GM19240 (cell line): ENCODE measurements at regions not wholly inside any gene's neighbourhood (a gene's known extent, or its start where the extent isn't known, plus 50 kb on each side); places are given as distances from the start of the nearest gene placed in this dataset.

Experiments
- DNase-seq: peaks from one replicate; pipeline ENCODE4 v3.0.0; 2011; ENCODE audit warnings: low spot score; ENCODE audit not compliant: insufficient read length

DNA sequence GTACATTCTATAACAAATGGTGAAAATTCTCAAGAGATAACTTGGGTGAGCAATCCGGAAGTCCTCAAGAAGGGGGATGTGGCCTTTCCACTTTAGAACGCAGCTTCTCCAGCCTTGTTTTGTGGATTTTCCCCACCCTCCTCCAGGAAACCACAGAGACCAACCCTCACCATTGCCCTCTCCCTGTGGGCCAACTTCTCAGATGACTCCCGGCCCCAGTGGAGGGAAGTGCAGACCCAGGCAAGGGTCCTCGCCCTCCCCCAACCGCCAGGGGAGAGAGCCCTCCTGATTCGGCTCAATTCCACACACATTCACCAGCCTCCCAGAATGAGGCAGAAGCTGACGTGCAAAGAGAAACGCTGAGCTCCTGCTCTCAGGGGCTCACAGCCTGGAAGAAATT lies 277.2 kb downstream of the EIPR1 start:
- no peak for DNase-seq

DNA sequence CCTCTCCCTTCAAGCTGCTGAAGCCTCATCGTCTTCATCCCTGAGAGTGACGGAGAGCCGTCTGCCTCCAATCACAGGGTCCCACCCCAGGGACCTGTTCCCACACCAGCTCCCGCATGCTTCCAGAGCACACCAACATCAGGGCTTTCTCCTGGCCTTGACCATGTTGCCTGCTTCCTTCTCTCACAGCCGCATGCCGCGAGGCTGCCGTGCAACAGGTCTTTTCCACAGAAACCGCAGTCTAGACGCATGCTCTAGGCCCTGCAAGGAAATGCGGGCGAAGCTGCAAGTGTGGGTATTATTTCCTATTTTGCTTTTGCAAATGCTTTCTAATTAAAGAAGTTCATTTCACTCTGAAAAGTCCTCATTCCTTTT lies 277.8 kb downstream of the EIPR1 start:
- DNase-seq, result no peak

DNA sequence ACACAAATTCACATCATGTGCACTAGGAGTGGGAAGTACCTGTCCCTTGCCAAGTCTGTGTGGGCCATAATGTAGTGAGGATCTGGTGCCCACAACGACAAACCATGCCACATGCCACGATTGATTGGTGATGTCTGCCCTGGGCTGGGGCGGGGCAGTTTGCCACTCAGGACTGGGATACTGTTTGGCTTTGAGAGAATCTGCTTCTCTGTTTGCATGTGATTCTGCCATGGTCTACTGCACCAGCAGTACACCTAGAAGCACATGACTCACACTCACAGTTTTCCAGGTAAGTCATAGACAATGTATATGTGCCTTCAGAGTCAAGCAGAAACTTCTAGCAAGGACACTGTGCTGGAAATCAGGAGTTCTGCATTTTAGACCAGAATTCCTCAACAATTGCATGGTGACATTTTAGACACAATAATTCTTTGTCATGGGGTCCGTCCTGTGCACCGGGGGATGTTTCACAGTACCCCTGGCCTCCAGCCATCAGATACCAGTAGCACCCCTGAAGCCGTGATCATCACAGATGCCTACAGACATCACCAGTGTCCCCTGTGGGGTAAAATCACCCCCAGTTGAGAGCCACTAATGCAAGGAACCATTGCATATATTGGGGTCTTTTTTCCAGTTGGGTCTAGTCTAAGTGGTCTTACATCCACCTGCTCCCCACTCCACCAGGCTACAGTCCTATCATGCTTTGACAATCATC lies 278.3 kb downstream of the EIPR1 start:
- DNase-seq, result no peak

DNA sequence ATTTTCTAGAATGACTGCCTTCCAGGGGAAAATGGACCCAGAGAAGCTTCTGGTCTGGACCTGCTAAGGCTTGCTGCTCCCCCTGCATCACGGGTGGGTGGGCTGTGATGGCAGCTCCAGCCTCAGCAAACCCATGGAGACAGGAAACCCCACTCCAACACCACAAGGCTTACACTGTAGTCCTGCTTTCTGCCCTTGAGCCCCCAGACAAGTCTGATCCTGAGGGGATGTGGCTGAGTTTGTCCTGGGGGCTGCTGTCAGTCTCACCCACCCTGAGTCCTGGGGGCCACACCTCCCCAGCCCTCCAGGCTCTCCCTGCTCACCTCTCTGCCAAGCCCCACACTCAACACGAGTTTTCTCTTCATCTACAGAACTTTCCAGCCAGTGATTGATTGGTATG lies 279.4 kb downstream of the EIPR1 start:
- no peak for DNase-seq

DNA sequence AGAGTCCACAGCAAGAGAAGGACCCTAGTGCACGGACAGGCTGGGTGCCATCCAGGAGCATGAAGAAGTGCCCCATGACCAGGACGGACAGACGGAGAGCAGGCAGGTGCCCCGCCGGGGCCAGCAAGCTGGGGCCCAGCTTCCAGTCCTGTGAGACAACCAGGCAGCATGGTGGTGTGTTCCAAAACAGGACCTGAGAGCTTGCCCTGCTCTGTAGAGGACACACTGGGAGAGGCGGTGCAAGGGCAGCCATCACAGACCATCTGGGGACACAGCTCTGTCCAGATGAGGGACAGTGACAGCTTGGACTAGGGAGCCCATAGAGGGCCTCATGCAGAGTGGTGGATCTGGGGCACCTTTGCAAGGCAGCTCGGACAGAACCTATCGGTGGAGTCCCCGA lies 279.8 kb downstream of the EIPR1 start:
- DNase-seq, result no peak

DNA sequence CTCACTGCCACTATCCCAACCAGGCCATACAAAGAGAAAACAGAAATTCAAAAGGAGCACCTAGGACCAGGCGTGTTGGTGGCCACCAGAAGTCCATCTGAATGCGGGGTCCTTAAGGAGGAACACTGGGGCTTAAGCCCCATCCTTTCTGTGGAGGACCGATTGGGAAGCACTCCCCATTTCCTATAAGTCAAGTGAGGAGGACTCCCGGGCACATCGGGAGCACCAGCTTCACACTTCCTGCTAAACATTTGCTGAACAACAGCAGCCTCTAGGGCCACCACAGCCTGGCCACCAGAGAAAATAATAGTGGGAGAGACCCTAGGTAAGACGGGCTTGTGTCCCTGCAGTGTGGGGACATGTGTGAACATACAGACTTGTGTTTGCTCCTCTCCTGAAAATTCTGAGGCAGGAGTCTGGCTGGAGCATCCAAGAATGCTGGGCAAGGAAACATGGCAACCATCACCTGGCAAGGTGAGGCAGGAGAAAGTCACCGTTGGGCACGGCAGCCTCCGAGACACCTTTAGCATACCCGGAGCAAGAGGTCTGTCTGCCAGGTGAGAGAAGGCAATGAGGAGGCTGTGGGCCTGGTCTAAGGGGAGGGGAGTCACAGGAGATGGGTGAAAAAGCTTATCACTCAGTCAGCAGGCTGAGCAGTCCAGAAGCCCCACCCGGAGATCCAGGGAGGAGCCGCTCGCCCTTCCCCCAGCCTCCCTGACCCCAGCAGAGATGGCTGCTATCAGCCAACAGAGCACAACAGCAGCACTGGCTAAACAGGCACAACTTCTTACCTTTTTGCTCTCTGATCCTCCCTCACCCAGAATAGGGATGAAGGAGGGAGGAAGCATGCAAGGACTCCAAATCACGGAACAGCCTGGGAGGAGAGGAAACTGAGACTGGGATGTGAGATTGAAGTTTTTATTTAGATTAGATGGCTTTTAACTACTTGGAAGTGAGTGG lies 282.3 kb downstream of the EIPR1 start:
- no peak for DNase-seq

DNA sequence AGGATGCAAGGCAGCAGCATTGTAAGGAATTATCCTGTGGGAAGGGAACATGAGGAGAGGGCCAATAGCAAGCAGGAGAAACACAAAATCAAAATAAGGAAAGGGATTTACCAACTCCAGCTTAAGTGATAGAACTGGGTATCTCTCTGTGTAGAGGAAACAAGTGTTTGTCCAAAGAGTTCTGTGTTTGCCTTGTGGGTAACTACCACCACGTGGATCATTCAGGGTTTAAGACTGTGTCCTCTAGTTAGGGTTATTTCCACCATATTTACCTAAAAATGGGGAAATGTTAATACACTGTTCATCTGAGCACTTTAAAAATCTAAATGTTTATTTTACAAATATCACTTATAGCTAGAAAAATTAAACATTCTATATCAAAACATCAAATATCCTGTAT lies 283.3 kb downstream of the EIPR1 start:
- no peak for DNase-seq

DNA sequence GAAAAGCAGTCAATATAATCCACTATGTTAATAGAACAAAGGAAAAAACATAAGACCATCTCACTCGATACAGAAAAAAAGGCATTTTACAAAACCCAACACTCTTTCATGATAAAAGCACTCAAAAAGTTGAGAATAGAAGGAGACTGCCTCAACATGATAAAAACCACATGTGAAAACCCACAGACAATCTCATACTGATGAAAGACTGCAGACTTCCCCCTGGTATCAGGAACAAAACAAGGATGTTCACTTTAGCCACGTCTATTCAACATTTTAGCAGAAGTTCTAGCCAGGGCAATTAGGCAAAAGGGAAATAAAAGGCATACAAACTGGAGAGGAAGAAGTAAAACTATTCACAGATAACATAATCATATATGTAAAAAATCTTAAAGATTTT lies 285.9 kb downstream of the EIPR1 start:
- DNase-seq, result no peak

DNA sequence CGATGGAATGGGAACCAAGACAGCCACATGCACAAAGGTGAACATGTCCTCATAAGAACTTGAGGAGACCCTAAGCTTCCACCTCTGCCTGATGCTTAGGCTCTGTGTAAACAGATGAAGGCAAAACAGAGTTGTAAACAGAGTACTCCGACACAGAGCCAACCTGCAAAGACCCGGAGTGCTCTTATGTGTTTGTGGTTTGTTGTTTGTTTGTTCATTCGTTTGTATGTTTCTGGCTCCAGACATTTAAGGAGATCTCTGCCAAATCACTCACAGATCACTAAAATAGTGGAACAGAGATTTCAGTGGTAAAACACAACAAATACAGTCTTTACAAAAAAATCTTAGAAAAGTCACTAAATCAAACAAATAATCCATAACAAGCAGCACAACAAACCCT lies 294.9 kb downstream of the EIPR1 start:
- DNase-seq, result no peak

DNA sequence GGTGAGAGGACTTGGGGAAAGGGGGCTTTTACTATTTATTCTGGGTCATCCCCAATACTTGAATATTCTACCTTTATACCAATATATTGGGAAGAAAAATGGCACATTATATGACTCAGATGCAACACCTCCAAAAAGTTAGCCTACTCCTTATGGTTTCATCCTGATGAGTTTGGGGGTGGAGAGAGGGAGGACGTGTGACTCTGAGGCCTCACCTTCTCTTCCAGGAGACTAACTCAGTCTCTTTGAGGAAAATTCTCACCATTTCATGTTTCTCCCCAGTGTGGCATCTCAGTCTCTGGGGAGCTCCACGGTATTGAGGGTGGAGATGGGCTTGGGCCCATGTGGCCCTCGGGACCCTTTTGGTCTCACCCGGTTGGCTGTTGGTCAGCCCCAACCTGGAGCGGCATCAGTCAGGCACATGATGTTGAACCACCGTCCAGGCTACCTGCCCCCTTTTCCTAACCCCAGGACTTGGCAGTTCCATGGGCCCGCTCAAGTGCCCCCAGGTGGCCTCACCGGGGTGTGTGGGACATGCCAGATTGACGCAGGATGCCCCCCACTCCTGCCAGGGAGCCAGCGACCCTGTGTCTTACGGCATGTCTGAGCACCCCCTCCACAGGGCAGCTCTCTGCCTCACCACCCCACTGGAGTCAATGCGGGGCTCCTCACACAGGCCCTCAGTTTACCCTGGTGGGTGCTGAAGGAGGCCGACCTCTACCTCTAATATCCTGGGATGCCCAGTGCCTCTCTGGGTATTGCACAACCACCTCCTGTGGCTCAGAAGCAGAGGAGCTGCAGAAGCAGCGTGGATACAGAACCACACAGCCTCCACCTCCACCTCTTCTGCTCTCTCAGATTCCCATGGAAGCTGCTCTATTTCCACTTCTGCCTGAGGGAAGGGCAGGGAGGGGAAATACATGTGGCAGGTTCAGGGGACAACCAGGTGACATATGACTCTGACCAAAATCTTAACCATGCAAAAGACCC lies 297.4 kb downstream of the EIPR1 start:
- DNase-seq, result no peak

DNA sequence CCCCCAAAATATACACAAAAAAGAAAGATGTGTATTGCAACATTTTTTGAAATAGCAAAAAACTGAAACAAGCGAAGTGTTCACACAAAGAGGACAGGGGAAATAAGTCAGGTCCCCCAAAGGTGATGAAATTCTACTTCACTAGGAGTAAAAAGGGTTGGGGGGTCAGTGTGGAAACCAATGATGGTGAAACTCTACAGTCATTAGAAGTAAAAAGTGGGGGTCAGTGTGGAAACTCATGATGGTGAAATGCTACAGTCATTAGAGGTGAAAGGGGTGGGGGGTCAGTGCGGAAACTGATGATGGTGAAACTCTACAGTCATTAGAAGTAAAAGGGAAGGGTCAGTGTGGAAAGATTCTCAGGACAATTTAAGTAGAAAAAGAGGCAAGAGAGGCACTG lies 298.2 kb downstream of the EIPR1 start:
- DNase-seq, result no peak

DNA sequence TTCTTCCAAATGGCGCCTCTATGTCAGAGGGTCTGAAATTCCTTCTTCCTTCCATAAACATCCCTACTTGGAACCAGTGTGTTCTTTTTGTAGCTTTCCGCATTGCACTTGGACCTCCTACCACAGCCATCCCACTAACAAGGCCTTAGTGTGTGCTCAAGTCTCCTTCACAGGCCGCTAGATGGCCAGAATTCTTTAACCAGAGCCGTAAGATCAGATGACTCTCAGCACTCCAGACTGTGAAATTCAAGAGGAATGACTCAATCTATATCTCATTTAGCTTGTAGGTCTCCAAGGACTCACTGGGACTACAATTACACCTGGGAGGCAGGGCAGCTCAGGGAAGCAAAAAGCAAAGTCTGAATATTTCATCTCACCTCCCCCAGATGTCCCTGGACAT lies 298.9 kb downstream of the EIPR1 start:
- no peak for DNase-seq

DNA sequence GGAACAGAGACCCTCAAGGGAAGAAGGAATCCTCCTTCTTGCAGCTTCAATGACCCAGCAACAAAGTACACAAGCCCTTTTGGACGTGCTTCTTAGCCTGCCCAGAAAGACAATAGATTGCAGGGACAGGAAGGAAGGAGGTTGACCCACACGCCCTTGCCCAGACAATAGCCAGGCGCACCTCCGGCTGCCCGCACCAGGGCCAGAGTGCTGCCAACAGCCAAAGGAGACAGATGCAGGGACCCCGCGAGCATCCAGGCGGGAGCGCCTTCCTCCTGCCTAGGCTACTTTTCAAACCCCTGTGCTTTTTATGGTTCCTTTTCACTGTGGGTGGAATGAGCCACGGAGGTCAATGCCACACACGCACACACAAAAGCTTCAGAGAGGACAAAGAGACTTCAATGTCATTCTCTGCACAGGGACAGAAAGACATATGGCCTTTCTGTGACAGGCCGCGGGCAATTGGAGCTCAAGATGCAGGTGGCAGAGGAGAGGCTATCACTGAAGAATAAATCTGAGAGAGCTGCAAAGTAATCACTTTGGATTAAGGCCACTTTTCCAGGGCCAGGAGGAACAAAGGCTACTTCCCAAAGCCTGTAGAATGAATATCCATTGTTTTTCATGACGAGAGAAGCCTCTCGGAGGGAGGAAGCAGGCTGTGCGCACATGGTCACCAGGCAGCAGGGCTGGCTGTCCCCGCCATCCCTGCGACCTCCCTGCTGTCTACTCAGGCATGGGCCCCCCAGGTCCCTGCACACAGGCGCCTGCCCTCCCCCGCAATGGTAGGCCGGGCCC lies 300.6 kb downstream of the EIPR1 start:
- DNase-seq, result no peak

DNA sequence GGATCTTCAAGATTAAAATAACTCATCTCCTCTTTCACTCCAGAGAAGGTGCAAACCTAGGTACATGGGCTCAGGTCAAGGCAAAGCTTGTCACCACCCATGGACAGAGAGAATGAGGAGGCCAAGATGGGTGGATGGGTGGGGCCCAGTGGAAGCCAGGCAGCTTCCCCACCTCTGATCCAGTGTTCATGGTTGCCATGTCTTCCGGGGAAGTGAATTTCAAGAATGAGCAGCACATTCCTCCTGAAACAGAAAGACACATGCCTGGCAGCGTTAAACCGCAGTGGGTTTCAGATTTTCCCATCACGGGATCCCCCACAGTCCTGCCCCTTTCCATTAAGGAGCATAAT lies 301.7 kb downstream of the EIPR1 start:
- no peak for DNase-seq

DNA sequence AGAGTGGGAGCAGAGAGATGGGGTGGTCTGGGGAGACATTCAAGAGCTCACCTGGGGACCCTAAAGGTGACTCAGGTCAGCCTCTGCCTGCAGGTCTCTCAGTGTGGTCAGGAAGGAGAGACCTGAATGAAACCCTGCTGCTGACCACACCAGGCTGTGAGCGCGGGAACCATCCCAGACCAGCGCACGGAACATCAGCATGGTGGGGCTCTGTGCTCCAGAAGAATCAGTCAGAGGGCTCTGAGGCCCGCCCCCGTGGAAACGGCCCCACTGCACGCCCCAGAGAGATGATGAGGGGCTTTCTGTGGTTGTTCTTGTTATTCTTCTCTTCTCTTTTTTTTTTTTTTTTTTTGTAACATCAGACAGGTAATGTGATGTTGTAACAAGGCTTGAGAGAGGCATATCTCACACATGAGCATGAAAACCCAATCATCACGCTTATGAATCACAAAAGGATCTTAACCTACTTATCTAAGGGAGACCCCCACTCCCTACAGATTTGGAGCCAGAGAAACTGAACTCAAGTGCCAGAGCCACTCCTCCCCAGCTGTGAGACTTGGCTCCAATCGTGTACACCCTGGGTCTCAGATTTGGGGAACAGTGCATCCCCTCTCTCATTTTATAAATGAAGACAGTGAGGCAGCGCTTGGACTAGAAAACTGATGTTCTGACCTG lies 302.2 kb downstream of the EIPR1 start:
- DNase-seq, result no peak

DNA sequence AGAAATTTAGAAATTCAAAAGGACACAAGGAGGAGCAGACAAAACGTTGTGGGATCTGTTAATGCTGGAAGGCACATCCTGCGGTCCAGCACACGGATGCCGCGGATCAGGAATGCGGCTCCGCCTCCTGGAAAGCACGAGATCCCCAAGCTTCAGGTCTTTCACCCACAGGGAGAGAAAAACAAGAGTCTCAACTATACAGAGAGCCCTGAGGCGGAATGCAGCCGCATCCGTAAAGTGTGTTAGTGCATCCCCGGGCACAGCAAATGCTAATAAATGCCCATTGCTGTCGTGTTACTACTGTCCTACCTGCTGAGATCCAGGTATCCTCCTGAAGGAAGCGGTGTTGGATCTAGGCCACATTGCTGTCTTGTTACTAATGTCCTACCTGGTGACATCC lies 303.9 kb downstream of the EIPR1 start:
- no peak for DNase-seq

DNA sequence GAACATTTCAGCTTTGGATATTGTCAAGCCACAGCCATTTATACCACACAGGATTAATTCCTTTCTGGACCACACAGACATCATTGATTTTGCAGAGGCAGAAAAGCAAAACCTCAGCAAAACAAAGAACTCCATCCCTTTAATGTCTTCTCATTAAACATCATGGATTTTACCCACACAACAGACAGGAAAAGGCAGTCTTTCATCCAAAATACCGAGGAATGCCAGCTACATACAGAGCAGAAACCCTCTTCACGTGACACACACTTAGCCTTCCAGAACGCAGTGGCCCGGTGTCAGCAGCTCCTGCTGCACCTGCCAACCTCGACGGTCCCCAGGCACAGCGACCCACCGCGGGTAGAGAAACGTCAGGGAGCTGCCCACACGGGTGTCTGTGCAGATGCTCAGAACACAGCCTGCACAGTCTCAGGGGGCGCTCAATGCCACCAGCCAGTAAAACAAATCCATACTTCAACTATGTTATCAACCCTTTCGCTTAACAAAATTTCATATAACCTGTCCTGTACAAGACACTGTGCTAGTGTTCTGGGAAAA lies 304.5 kb downstream of the EIPR1 start:
- no peak for DNase-seq

DNA sequence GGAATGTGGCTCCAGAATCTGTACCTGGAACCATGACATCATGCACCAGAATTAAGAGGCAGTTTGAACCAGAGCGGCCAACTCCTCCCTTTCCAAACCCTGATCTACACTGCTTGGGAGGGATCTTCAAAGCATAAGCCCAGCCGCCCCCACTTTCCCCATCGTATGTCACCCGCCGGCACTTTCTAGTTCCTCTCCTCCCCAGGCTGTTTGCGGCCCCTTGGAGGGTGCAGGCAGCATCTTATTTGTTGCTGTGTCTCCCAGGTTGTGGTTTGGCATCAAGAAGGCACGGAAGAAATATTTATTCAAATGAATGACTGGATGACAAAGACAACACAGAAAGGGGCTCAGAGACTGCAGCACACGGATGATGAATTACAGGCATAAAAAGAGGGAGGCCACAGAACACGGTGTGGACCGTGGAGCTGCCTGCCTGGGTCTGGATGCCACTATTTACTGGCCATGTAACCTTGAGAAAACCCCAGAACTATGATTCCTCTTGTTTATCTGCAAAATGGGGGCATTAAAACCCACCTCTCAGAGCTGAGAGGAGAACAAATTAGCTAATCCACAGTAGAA lies 305.8 kb downstream of the EIPR1 start:
- DNase-seq, result no peak

DNA sequence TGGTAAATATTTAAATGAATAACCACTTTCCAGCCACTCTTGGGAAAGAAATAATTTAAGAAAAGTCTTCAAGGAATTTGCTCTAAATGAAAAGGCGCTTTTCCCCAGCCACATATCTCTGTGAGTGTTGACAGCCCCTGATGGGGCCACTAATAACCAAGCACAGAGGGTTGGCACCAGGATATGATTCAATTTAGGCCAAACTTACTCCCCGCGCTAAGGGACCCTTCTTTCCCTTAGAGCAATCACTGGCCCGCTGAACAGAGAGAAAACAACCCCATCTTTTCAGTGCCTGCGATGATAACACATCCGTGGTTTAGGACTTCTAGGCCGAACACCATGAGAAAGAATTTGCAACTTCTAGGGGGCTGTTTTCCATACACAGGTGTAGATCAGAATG lies 310.8 kb downstream of the EIPR1 start:
- DNase-seq, result no peak

DNA sequence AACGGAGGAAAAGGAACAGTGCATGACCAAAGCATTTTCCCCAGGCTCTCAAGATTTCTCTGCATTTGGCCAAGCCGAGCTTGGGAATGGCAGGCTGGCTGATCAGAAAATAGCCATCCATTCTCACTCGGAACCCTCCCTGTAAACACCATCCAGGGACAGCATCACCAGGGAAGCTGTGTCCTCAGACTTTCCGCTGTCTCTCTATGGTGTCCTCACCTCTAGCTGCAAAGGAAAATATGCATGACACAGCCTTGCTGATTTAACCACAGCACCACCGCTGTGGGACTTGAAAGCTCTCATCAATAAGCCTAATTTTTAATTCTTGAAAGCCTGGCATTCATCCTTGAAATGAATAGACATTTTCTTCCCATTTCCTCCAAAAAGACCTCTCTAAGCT lies 311.7 kb downstream of the EIPR1 start:
- DNase-seq, result no peak
